Activated CD8-positive, alpha-beta T cell treated with anti-CD3 and anti-CD28 coated beads for 36 hours (primary cell): ENCODE measurements at regions not wholly inside any gene's neighbourhood (a gene's known extent, or its start where the extent isn't known, plus 50 kb on each side); places are given as distances from the start of the nearest gene placed in this dataset.
"Not testable (repeated sequence)": the region's sequence is repeated elsewhere in the genome, so short reads cannot be mapped to it uniquely, and the experiment has no call there.

Experiments used
- ATAC-seq: fragments of 200-7000 bp; cut with Tn5 transposase; one replicate; pipeline ENCODE4 v1.10.0; 2021; ENCODE audit warnings: mild to moderate bottlenecking, moderate library complexity
- CTCF ChIA-PET: fragments of 350-600 bp; sonication (Branson Sonifier 250); formaldehyde crosslinking; loops from one replicate; lab custom pipeline; 2021; ENCODE audit warnings: antibody characterized with exemption; lab: Charles Lee
- POLR2A ChIA-PET: fragments of 350-600 bp; sonication (Branson Sonifier 250); formaldehyde crosslinking; loops from one replicate; lab custom pipeline; 2021; ENCODE audit warnings: antibody characterized with exemption; lab: Charles Lee
- DNase-seq: peaks from one replicate; pipeline ENCODE4 v3.0.0-alpha.2; 2020
- H3K27ac Mint-ChIP-seq: one replicate; pipeline ENCODE4 v1.8.0; 2021; ENCODE audit warnings: mild to moderate bottlenecking, mixed read lengths
- H3K27me3 Mint-ChIP-seq: one replicate; pipeline ENCODE4 v1.8.0; 2021; ENCODE audit warnings: mixed read lengths
- H3K36me3 Mint-ChIP-seq: one replicate; pipeline ENCODE4 v1.8.0; 2021; ENCODE audit warnings: low read depth, mixed read lengths
- H3K4me1 Mint-ChIP-seq: one replicate; pipeline ENCODE4 v1.8.0; 2021; ENCODE audit warnings: low read depth, mixed read lengths
- H3K4me3 Mint-ChIP-seq: one replicate; pipeline ENCODE4 v1.8.0; 2021; ENCODE audit warnings: mild to moderate bottlenecking, moderate library complexity, mixed read lengths
- H3K9me3 Mint-ChIP-seq: one replicate; pipeline ENCODE4 v1.8.0; 2021; ENCODE audit warnings: mixed read lengths
- CTCF ChIP-seq: fragments of 200-600 bp; IDR thresholded peaks from one replicate; pipeline ENCODE4 v1.8.0; 2022; ENCODE audit warnings: antibody characterized with exemption, mild to moderate bottlenecking
- intact Hi-C: fragments of 100-400 bp; cut with micrococcal nuclease; formaldehyde crosslinking; loops from one replicate; pipeline ENCODE4 v1.10.0; 2022

DNA sequence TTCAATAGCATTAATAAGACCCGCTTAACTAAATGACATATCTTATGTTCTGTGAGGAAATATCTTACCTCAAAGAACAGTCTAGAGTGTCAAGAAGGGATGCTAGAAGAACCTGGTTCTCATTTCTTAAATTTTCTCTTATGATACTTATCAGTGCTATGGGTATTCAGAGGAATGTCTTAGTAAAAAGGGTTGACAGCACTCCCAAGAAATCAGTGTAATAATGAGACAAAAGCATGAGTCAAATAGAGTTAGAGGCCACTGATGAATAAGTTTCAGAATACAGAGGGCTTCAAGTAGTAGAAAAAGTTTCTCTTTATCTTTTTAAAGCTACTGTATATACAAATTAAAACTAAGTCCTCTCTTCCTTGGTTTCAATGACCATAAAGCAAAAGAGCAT, 242.8 kb downstream of the GJA1 start:
- no peak for DNase-seq
- no peaks in the 10 kb centered on the region for H3K4me1 Mint-ChIP-seq
- H3K9me3 Mint-ChIP-seq = no peaks in the 10 kb centered on the region
- TF ChIP-seq CTCF = no peak
- ATAC-seq = no peak
- POLR2A ChIA-PET = no interaction called here
- H3K27me3 Mint-ChIP-seq = no peaks in the 10 kb centered on the region
- no peaks in the 10 kb centered on the region for H3K36me3 Mint-ChIP-seq
- H3K4me3 Mint-ChIP-seq = no peak overlapping the region
- intact Hi-C loops = no loop called here
- no peak overlapping the region for H3K27ac Mint-ChIP-seq
- CTCF ChIA-PET = no interaction called here

DNA sequence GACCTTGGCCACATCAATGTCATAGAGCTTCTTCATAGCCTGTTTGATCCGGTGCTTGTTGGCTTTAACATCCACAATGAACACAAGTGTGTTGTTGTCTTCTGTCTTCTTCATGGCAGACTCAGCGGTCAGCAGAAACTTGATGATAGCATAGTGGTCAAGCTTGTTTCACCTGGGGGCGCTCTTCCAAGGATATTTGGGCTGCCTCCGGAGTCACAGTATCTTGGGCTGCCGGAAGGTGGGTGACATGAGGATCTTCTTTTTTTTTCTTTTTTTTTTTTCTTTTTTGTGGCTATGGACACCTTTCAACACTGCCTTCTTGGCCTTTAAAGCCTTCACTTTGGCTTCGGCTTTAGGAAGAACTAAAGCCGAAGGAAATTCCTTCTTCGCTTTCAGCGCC, 244.6 kb downstream of the GJA1 start:
- no peak for DNase-seq
- H3K27ac Mint-ChIP-seq = no peak overlapping the region
- intact Hi-C loops = no loop called here
- ChIA-PET CTCF (no interaction called here), POLR2A (no interaction called here)
- no peaks in the 10 kb centered on the region for H3K9me3 Mint-ChIP-seq
- no peak overlapping the region for H3K4me3 Mint-ChIP-seq
- H3K27me3 Mint-ChIP-seq = no peaks in the 10 kb centered on the region
- no peak for TF ChIP-seq CTCF
- no peaks in the 10 kb centered on the region for H3K4me1 Mint-ChIP-seq
- no peak for ATAC-seq
- no peaks in the 10 kb centered on the region for H3K36me3 Mint-ChIP-seq

DNA sequence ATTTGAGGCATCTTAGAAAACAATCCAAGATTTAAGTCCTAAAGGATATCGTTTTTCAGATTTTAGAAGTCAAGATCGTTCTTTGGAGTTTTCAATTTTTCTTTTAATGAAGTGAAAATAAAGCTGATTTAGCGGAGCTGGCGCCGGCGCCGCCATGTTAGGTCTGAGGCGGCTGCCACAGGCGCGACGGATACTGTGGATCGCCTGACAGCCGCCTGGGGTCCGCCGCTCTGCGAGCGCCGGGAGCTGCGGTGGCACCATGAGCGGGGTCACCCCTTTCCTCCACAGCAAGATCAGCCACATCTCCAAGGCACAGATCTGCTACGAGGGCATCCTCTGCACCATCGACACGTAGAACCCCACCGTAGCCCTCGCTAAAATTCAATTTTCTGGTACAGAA, 247.2 kb downstream of the GJA1 start:
- TF ChIP-seq CTCF = no peak
- ATAC-seq (no peak), DNase-seq (no peak)
- intact Hi-C loops = no loop called here
- Mint-ChIP-seq H3K27ac (no peak overlapping the region), H3K9me3 (no peaks in the 10 kb centered on the region), H3K4me1 (no peaks in the 10 kb centered on the region), H3K27me3 (no peaks in the 10 kb centered on the region), H3K36me3 (no peaks in the 10 kb centered on the region), H3K4me3 (no peak overlapping the region)
- ChIA-PET CTCF (no interaction called here), POLR2A (no interaction called here)

DNA sequence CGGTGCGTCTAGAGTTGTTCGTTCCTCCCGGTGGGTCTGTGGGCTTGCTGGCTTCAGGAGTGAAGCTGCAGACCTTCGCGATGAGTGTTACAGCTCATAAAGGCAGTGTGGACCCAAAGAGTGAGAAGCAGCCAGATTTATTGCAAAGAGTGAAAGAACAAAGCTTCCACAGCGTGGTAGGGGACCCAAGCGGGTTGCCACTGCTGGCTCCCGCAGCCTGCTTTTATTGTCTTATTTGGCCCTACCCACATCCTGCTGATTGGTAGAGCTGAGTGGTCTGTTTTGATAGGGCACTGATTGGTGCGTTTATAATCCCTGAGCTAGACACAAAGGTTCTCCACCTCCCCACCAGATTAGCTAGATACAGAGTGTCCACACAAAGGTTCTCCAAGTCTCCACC, 250.4 kb downstream of the GJA1 start:
- H3K27me3 Mint-ChIP-seq, intact Hi-C loops, H3K9me3 Mint-ChIP-seq, DNase-seq, CTCF ChIA-PET, H3K27ac Mint-ChIP-seq, ATAC-seq, H3K4me3 Mint-ChIP-seq, H3K36me3 Mint-ChIP-seq: not testable (repeated sequence)
- POLR2A ChIA-PET = interaction anchor here (0.6 kb wide), 1 partner anchor 344 kb away, joined by 3 read pairs; no protein-coding TSS in a partner anchor
- peaks cover 15% of the 10 kb centered on the region for H3K4me1 Mint-ChIP-seq

GRCh38 chr6:121686611-121687023, 251.2 kb downstream of the GJA1 start:
- Mint-ChIP-seq H3K4me1 (peaks cover 15% of the 10 kb centered on the region), H3K36me3 (no peaks in the 10 kb centered on the region), H3K9me3 (no peaks in the 10 kb centered on the region), H3K27me3 (no peaks in the 10 kb centered on the region), H3K27ac (no peak overlapping the region), H3K4me3 (no peak overlapping the region)
- ChIA-PET CTCF (no interaction called here), POLR2A (interaction anchor here (0.6 kb wide), 1 partner anchor 343 kb away, joined by 3 read pairs; no protein-coding TSS in a partner anchor)
- TF ChIP-seq CTCF = no peak
- ATAC-seq (no peak), DNase-seq (no peak)
- intact Hi-C loops = no loop called here

DNA sequence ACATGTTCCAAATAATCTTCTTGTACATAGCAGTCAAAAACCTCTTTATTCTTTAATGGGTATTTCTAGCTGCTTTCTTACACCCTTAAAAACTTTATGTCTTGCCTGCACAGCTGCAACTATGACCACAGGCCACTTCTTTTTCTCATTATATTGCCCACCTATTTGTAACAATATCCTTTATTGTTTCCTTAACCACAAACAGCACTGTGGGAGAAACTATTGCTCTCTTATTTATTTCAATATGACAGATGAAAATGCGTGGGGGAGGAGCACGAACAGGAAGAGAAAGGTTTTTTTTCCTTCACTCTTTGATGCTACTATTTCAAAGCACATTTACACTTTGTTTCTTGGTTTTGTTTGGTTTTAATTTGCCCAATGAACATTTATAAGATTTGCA, 253.5 kb downstream of the GJA1 start:
- Mint-ChIP-seq H3K27me3 (no peaks in the 10 kb centered on the region), H3K9me3 (no peaks in the 10 kb centered on the region), H3K36me3 (no peaks in the 10 kb centered on the region), H3K4me1 (peaks cover 15% of the 10 kb centered on the region), H3K27ac (no peak overlapping the region), H3K4me3 (no peak overlapping the region)
- POLR2A ChIA-PET = no interaction called here
- DNase-seq (no peak), ATAC-seq (no peak)
- CTCF ChIA-PET = interaction anchor here (1.0 kb wide), 1 partner anchor 15 kb away, joined by 3 read pairs; no protein-coding TSS in a partner anchor
- TF ChIP-seq CTCF = no peak
- intact Hi-C loops = no loop called here
